ENCODE measurements at regions not wholly inside any gene's neighbourhood (a gene's known extent, or its start where the extent isn't known, plus 50 kb on each side); places are given as distances from the start of the nearest gene placed in this dataset.

DNA sequence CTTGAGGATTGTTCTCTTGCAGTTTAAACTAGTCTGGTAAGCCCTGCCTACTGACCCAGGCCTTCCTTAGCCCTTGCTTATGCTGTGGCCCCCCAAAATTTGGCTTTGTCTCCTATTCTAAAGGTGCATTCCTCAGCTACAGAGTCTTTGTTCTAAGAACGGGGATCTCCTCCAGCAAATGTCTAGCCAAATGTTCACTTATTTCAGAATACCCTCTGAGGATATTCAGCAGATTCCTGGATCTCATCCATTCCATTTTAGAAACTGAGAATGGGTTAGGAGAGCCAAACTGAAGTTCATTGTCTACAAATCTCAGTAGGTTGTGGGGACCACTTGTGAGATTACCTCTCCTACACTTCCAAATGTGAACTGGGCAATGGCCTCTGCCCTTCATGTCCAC, 164.2 kb upstream of the ARG1 start:
- H3K4me3 ChIP-seq (ENCODE audit: low read length), result no peak overlapping the region
- DNase-seq (ENCODE audit: low read depth), result no peak
- TF ChIP-seq, protein P1, sequence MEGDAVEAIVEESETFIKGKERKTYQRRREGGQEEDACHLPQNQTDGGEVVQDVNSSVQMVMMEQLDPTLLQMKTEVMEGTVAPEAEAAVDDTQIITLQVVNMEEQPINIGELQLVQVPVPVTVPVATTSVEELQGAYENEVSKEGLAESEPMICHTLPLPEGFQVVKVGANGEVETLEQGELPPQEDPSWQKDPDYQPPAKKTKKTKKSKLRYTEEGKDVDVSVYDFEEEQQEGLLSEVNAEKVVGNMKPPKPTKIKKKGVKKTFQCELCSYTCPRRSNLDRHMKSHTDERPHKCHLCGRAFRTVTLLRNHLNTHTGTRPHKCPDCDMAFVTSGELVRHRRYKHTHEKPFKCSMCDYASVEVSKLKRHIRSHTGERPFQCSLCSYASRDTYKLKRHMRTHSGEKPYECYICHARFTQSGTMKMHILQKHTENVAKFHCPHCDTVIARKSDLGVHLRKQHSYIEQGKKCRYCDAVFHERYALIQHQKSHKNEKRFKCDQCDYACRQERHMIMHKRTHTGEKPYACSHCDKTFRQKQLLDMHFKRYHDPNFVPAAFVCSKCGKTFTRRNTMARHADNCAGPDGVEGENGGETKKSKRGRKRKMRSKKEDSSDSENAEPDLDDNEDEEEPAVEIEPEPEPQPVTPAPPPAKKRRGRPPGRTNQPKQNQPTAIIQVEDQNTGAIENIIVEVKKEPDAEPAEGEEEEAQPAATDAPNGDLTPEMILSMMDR (conservative IDR thresholded peaks at IDR 0.05; ENCODE audit: low read length), result no peak

DNA sequence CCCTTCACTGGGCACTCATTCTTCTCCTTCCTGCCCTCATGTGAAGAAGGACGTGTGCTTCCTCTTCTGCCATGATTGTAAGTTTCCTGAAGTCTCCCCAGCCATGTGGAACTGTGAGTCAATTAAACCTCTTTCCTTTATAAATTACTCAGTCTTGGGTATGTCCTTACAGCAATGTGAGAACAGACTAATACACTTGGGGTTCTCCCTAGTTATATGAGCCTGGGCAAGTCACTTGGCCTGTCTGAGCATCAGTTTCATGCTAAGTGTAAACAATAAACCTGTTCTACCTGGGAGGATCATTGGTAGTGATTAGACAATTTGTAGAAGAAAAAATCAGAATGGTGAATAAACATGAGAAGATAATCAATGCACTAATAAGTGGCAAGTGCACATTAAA, 162.2 kb upstream of the ARG1 start:
- DNase-seq (ENCODE audit: low read depth), result no peak
- H3K4me3 ChIP-seq (ENCODE audit: low read length), result no peak overlapping the region
- TF ChIP-seq, protein P1 (conservative IDR thresholded peaks at IDR 0.05; ENCODE audit: low read length), result no peak

DNA sequence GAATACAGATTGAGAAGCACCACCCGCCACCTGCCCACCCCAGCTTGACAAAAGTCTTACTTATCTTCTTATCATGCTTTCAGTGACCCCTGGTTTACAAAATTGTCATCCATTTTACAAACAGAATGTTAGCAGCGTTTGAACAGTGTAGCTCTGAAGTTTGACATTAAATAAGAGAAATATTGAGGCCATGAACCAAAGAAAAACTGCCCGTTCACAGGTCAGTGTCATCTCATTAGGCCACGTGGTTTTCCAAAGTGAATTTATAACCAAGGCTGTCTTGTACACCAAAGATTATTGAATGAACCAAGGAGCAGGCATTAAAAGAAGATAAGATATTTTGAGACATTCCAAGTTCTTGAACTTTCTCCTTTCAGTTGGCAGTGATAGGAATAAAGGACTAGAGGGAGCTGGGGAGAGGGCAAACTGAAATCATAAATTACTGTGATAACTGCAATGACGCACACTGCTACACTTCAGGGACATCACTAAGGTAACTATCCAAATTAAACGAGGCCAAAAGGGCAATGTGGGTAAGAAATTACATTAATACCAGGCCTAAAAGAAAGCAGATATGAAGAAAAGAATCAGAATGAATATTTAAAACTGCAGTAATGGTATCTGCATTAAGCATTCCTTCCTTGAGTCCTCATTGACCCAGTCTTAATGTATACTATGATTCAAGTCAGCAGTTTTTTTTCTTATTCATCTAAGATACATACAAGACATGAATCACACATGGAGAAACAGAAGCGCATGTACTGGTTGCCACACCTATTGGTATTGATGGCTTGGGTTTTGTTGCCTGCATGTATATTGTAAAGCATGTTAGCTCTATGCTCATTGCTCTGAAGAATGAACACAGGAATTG, 159.8 kb upstream of the ARG1 start:
- H3K4me3 ChIP-seq (ENCODE audit: low read length), result no peak overlapping the region
- no peak for DNase-seq (ENCODE audit: low read depth)
- TF ChIP-seq, protein P1 (conservative IDR thresholded peaks at IDR 0.05; ENCODE audit: low read length), result no peak

DNA sequence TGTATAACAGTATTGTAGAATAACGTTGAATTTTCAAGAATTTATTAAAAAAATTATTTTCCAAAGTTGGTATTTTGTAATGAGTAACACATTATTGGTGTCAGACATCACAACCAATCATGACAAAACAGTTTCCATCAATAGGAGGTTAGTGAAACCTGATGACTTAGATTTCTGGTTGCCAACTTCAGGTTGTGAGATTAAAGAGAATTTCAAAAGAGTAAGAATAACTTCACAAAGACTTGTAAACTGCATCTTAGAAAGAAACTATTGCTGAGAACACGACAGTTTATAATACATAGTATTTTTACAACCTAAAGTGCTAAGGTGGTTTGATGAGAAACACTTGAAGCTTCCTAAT, 159.2 kb upstream of the ARG1 start:
- TF ChIP-seq, protein P1 (conservative IDR thresholded peaks at IDR 0.05; ENCODE audit: low read length), result no peak
- DNase-seq (ENCODE audit: low read depth), result no peak
- H3K4me3 ChIP-seq (ENCODE audit: low read length), result no peak overlapping the region

DNA sequence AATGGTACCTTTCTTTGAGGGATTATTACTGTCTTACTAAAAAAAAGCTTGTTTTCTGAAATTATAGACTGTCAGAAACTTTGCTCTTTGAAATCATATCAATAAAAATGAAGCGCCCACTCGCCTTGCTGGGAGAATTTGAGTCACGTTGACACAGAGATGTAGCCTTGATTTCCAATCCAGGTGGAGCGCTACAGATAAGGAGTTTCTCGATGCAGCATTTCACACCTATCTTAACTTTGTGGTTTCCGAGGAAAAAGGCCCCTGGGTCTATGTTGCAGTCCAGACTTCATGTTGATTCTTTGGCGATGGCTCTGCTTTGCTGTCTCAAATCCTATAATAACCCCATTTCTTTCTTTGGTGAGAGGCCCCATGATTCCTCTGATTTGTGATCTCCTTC, 158.1 kb upstream of the ARG1 start:
- TF ChIP-seq, protein P1 (conservative IDR thresholded peaks at IDR 0.05; ENCODE audit: low read length), result no peak
- no peak for DNase-seq (ENCODE audit: low read depth)
- H3K4me3 ChIP-seq (ENCODE audit: low read length), result no peak overlapping the region

DNA sequence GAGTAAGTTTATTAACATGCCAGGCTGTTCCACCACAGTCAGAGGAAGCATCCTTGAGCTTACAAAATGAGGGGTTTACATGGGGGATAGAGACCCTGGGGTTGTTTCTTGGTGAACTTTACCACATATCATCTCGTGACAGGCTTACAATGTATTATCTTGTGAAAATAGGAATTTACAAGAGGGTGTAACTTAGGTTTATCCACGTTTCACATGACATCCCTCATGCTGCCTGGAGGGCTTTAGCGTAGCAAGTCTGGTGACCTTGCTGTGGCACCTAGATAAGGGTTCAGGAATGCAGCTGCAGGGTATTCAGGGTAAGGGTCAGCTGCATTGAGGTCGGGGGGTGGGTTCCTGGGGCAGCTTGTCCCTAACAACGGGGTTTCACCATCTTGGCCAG, 154.6 kb upstream of the ARG1 start:
- no peak for DNase-seq (ENCODE audit: low read depth)
- TF ChIP-seq, protein P1 (conservative IDR thresholded peaks at IDR 0.05; ENCODE audit: low read length), result no peak
- no peak overlapping the region for H3K4me3 ChIP-seq (ENCODE audit: low read length)

DNA sequence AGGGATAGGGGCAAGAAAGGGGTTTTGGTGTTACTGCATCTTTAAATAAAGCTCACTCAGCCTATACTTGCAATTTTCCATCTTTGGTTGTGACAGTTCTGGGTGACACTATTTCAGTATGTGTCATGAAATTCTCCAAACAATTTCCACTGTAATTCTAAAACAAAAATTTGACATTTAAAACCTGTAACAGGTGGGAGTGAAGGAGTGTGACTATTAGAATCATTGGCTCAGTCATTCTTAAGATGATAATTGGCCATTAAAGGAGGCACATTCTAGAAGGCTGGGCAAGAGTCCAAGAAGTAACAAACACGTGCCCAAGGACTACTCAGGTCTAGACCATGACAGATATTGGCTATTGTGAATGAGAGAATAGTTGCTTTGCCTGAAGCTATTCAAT, 153.3 kb upstream of the ARG1 start:
- no peak for DNase-seq (ENCODE audit: low read depth)
- H3K4me3 ChIP-seq (ENCODE audit: low read length), result no peak overlapping the region
- TF ChIP-seq, protein P1 (conservative IDR thresholded peaks at IDR 0.05; ENCODE audit: low read length), result no peak
